Fibroblast of villous mesenchyme (primary cell): ENCODE measurements at regions not wholly inside any gene's neighbourhood (a gene's known extent, or its start where the extent isn't known, plus 50 kb on each side); places are given as distances from the start of the nearest gene placed in this dataset.

ENCODE experiments used
- DNase-seq: peaks from one replicate; pipeline ENCODE4 v3.0.0-alpha.2; 2010; ENCODE audit warnings: low read depth
- H3K4me3 ChIP-seq: 2 replicates; pipeline ENCODE4 v1.5.1; 2011; ENCODE audit warnings: low read depth, mild to moderate bottlenecking, low read length
- CTCF ChIP-seq: IDR thresholded peaks from 2 replicates; pipeline ENCODE4 v1.5.1; 2012; ENCODE audit warnings: low read depth, mild to moderate bottlenecking, low read length; ENCODE audit not compliant: insufficient read depth

- TF ChIP-seq CTCF, result no peak
- no peak for DNase-seq
- H3K4me3 ChIP-seq, result no peak overlapping the region
These were observed 676.6 kb downstream of the MATN1 start for GRCh38 chr1:30046751-30047150.

GRCh38 chr1:30045304-30046090 lies 677.9 kb downstream of the MATN1 start:
- DNase-seq, result no peak
- no peak for TF ChIP-seq CTCF
- no peak overlapping the region for H3K4me3 ChIP-seq

GRCh38 chr1:30044656-30045144 lies 678.7 kb downstream of the MATN1 start:
- no peak overlapping the region for H3K4me3 ChIP-seq
- no peak for TF ChIP-seq CTCF
- DNase-seq, result no peak

GRCh38 chr1:30043731-30044408 lies 679.5 kb downstream of the MATN1 start:
- no peak for DNase-seq
- no peak overlapping the region for H3K4me3 ChIP-seq
- TF ChIP-seq CTCF, result no peak

GRCh38 chr1:30043256-30043655 lies 680.1 kb downstream of the MATN1 start:
- H3K4me3 ChIP-seq, result no peak overlapping the region
- TF ChIP-seq CTCF, result no peak
- DNase-seq, result no peak

GRCh38 chr1:30042438-30043147 lies 680.8 kb downstream of the MATN1 start:
- TF ChIP-seq CTCF, result no peak
- DNase-seq, result no peak
- no peak overlapping the region for H3K4me3 ChIP-seq
